ENCODE measurements at regions not wholly inside any gene's neighbourhood (a gene's known extent, or its start where the extent isn't known, plus 50 kb on each side); places are given as distances from the start of the nearest gene placed in this dataset.

GRCh38 chr4:103778221-103778620 lies 58.4 kb upstream of the TACR3 start:
- no peaks in the 10 kb centered on the region for H3K4me1 ChIP-seq
- H3K36me3 ChIP-seq, result no peaks in the 10 kb centered on the region
- no peak overlapping the region for H3K4me3 ChIP-seq (ENCODE audit: low read depth, low read length)
- no peaks in the 10 kb centered on the region for H3K27me3 ChIP-seq
- TF ChIP-seq CTCF (IDR thresholded peaks at IDR 0.05; ENCODE audit: low read depth, low read length), result no peak
- DNase-seq, result no peak
- H3K9me3 ChIP-seq, result no peaks in the 10 kb centered on the region

- no peak for TF ChIP-seq CTCF (IDR thresholded peaks at IDR 0.05; ENCODE audit: low read depth, low read length)
- Histone ChIP-seq H3K4me1 (no peaks in the 10 kb centered on the region), H3K27me3 (no peaks in the 10 kb centered on the region), H3K9me3 (no peaks in the 10 kb centered on the region), H3K36me3 (no peaks in the 10 kb centered on the region), H3K4me3 (ENCODE audit: low read depth, low read length) (no peak overlapping the region)
- no peak for DNase-seq
Observed at GRCh38 chr4:103774326-103774825, 54.6 kb upstream of the TACR3 start.

GRCh38 chr4:103773691-103774231 lies 54.0 kb upstream of the TACR3 start:
- H3K4me1 ChIP-seq, result no peaks in the 10 kb centered on the region
- no peak overlapping the region for H3K4me3 ChIP-seq (ENCODE audit: low read depth, low read length)
- TF ChIP-seq CTCF (IDR thresholded peaks at IDR 0.05; ENCODE audit: low read depth, low read length), result no peak
- no peaks in the 10 kb centered on the region for H3K9me3 ChIP-seq
- H3K36me3 ChIP-seq, result no peaks in the 10 kb centered on the region
- no peak for DNase-seq
- no peaks in the 10 kb centered on the region for H3K27me3 ChIP-seq
